NCI-H82 treated with DMSO at 0.1 percent for 48 hours (cell line): ENCODE measurements at regions not wholly inside any gene's neighbourhood (a gene's known extent, or its start where the extent isn't known, plus 50 kb on each side); places are given as distances from the start of the nearest gene placed in this dataset.

Experiments
- DNase-seq: peaks from one replicate; lab custom pipeline; 2025; ENCODE audit not compliant: unreplicated experiment; lab: John Stamatoyannopoulos, UW

- no peak for DNase-seq
These were observed 262.2 kb downstream of the GLRX3 start for GRCh38 chr10:130398090-130398994.

- DNase-seq: no peak
These were observed 263.3 kb downstream of the GLRX3 start for GRCh38 chr10:130399425-130399950.

DNA sequence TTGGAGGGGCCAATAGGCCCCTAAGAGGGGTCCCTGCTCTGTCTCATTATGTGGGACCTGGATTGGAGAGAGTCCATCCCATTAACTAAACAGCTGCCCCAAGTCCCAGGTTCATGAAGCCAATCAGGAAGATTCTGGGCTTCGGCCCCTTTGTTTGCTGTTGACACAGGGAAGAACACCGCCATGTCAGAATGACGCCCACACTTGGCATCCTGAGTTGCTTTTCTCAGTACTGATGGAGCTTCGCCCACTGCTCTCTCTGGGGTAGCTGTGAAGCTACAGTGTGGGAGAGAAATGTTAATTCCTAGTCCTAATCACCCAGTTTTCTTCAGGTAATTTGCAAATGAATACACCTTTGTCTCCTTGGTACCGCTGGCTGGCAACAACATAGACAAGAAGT is 264.7 kb downstream of the GLRX3 start:
- no peak for DNase-seq

DNA sequence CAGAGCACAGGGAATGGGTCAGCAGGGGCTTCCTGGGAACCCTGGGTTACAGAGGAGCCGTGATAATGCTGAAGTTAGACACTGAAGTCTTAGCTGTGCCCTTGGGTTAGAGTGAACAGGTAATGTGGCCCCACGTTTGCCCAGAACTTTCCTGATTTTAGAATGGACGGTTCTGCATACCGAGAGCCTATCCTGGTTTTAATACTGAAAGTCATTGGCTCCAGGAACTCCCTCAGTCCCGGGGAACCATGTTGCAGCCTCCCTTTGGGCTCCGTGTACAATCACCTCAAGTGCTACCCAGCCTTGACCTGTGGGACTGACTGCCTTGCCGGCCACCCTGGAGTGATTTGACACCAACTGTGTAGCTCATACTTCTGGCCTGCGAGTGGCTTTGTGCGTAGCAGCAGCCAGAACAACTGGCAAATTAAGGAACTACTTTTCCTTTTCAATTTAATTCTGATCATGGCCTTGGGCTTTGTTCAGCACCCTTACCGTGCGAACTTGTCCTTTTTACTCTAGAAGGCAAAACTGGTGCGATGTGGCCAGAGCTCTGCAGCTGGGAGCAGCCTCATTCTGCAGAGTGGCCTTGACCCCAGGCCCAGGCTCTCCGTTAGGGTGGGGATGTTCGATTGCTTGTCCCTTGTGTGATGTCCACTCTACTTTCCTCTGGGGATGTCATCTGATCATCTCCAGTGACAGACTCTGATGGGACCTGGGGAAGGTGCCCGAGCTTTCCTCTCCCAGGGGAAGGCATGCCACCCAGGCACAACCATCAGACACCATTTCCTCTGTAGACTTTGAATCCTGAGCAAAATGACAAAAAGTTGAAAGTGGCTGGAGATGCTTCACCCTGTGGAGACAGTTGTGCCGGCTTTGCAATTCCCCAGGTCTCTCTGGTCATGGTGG is 265.9 kb downstream of the GLRX3 start:
- DNase-seq: no peak

DNA sequence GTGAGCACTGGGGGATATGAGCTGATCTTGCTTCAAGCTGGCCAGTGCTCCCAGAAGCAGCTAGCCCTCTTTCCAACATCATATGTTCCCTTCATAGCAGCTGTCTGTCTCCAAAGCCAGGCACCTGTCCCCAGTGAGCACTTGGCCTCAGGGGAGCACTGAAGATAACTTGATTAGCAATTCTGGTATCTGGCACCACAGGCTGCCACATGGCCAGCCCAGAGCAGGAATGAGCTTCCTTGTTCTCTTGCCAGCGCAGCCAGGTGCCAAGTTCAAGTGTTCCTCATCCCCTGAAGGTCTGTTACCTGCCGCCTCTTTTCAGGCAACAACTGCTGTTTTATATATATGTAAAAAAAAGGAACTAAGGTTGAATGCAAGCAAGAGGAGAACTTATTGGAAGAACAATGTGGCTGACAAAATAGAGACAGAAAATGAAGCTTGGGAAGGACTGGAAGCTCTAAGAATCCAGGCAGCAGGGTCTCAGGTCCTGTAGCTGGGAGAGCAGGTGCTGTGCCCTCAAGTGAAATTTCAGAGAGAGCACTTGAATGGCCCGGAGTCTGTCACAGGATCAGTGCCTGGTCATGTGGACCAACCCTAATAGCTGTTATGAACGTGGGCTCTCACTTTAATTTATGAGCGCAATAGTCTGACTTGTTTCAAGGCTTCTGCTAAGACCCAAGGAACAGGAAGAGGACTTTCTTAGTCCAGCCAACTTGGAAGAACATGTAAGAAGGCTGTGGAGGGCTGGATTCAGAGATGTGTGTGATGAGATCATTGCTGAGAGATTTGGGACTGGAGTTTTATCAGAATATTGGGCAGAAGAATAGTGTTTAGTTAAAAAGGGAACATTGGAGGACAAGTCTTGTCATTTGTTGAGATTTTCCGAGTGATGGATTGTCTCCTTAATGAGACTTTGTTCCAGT is 267.2 kb downstream of the GLRX3 start:
- no peak for DNase-seq

GRCh38 chr10:130404476-130405055 is 268.4 kb downstream of the GLRX3 start:
- DNase-seq: no peak

- DNase-seq: no peak
These were observed 270.9 kb downstream of the GLRX3 start for GRCh38 chr10:130407052-130407451.

DNA sequence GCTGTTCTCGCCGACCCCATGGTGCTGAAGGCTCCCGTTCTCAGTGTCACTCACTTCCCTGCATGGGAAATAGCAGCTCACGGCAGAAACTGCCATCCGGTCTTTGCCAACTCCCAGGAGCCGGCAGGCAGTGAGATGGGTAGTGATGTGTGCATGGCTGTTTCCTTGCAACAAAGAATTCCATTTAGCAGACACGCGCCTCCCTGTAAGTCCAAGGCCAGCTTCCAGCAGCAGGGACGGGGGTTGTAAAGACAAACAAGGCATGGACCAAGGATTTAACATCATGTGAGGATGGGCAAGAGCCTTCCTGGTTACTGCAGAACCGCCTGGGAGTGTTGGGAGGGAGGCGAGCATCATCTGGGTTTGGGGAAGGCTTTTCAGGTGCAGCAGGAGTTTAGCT is 273.1 kb downstream of the GLRX3 start:
- DNase-seq: no peak

DNA sequence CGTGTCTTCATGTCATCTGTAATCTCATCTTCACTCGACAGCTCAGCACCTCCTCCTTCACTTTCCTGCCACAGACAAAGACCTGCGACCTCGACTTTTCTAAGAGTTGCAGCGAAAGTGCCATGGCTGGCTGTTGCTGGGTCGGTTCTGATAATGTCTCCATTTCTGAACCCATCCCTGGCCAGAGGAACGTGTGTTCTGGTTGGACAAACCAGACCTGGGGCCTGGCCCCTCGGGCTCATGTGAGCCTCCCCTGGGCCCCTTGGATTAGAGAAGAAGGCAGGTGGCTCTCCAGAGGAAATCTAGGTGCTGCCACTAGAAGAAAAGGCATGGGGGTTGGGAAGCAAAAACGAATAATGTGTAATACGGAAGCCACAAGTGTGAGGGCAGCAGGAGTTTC is 273.7 kb downstream of the GLRX3 start:
- no peak for DNase-seq

DNA sequence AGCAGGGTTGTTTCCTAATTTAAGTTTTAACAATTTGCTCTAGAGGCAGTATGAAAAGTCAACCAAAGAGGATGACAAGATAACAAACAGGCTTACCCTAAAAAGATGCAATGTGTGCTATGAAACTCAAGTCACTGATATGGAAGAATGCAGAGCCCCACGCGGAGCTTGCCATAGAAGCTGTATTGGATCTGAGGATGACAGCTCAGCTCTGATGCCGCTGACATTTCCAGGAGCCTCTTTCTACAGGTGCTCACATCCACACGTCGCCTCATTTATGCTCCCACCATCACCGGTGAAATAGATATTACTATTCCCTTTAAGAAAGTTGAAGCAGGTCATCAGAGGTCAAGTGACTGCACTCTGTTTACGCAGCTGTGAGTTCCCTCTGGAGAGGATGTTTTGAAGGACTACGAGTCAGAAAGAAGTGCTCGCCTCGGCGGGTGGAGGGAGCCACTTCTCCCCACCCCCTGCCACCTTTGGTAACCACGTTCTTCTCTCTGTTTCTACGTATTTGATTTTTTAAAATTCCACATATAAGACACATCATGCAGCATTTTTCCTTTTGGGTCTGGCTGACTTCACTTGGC is 275.4 kb downstream of the GLRX3 start:
- DNase-seq: no peak

GRCh38 chr10:130412317-130412716 is 276.1 kb downstream of the GLRX3 start:
- no peak for DNase-seq

DNA sequence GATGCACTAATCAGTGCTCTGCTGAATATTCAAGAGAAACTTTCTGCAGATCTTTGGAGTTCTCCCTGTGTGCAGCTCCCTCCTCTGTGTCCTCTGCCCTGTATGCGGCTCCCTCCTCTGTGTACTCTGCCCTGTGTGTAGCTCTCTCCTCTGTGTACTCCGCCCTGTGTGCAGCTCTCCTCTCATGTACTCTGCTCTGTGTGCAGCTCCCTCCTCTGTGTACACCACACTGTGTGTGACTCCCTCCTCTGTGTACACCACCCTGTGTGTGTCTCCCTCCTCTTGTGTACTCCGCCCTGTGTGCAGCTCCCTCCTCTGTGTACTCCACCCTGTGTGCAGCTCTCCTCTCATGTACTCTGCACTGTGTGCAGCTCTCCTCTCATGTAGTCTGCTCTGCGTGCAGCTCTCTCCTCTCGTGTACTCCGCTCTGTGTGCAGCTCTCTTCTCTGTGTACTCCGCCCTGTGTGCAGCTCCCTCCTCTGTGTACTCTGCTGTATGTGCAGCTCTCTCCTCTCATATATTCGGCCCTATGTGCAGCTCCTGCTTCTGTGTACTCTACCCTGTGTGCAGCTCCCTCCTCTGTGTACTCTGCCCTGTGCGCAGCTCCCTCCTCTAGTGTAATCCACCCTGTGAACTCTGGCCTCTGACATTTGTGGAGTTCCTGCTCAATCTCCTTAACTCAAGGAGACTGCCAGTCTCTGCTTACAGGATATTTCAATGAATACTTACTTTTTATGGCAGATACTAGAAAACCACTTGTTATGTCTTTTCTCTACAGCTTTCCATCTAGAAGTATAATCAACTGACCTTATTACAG is 280.4 kb downstream of the GLRX3 start:
- no peak for DNase-seq

DNA sequence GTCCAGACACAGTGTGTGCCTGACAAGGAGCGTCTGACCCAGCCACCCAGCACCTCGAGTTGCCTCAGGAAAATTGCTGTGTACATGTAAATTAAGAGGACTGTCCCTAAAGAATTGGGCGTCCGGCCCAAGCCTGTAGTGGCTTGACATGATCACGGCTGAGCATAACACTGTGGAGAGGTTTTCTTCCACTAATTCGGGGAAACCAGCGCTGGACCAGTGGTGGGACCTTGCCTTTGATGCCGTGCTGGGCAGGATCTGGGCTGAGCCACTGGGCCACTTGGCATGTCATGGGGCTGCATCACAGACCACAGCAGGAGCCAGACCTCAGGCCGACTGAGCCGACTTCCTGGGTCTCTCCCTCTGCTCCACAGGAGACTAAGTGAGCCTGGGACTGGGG is 282.5 kb downstream of the GLRX3 start:
- no peak for DNase-seq

DNA sequence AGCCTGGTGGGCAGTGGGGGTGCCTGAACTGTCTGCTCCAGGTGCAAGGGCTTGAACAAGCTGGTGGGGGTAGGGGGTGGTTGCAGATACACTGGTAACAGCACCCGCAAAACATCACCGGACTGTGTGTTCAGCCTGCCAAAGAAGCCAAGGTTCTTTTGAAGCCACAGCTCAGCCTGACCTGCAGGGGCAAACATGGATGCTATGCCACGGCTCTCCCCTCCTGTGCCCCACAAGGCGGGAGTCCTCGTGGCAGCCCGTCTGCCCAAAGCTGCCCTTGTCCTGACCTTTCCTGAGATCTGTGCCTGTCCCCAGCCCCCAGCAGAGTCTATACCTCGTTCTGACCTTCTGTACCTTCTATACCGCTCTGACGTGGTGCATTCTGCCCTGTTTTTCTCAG is 285.7 kb downstream of the GLRX3 start:
- DNase-seq: no peak

DNA sequence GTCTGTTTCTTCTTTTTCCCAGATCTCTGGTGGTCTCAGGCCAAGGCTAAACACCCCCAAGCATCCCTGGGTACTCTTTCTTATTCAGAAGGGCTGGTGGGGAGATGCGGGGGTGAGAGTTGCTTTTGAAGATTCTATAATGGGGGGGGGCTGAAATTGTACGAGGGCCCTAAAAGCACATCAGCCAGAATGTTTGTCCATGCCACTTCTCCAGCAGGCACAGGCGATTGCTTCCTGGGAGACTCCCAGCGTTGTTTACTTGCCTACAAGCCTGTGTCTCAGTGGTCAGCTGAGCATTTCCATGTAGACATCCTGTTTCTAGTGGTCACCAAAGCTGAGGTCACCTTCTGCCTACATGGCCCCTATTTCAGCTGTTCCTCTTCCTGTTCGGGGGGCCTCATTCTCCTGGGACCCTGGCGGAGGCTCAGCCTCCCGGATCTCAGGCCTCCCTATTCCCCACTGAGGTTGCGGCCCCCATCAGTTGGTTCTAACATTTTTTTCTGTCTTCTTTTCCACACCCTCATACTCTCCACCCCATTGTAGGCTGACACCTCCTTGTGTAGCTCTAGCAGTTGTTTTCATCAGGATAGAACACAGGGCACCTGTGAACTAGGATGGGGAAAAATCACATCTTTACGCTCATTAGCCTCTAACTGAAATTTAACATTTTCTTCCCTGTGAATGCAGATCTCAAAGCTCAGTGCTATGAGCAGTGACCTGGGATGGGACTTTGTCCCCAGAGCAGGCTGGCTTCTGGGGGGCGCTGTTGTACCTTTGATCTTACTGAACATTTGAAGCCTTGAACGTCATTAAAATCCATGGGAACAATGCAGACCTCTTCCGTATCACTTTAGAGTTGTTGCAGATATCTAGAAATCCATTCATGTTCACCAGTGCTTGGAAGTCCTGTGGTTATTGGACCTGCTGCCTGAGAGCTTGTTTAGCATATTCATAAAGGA is 286.5 kb downstream of the GLRX3 start:
- no peak for DNase-seq

GRCh38 chr10:130423455-130424305 is 287.5 kb downstream of the GLRX3 start:
- no peak for DNase-seq

DNA sequence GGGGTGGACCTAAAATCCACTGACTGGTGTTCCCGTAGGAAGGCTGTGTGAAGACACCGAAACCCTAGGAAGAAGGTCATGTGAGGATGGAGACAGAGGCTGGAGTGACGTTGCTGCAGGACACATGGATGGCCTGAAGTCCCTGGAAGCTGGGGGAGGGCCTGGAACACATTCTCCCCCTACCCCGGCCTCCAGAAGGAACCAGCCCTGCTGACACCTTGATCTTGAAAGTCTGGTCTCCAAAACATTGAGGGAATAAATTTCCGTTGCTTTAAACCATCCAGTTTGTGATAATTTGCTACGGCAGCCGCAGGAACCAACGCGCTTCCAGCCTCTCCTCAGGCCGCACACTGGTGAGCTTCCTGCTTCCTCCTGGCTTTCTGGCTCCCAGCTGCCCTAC is 288.2 kb downstream of the GLRX3 start:
- no peak for DNase-seq
